Globus pallidus (tissue), 1 donor: ENCODE measurements at regions not wholly inside any gene's neighbourhood (a gene's known extent, or its start where the extent isn't known, plus 50 kb on each side); places are given as distances from the start of the nearest gene placed in this dataset.

Experiments used
- DNase-seq: peaks from one replicate; pipeline ENCODE4 v3.0.0-alpha.2; 2015; ENCODE audit warnings: low spot score

DNA sequence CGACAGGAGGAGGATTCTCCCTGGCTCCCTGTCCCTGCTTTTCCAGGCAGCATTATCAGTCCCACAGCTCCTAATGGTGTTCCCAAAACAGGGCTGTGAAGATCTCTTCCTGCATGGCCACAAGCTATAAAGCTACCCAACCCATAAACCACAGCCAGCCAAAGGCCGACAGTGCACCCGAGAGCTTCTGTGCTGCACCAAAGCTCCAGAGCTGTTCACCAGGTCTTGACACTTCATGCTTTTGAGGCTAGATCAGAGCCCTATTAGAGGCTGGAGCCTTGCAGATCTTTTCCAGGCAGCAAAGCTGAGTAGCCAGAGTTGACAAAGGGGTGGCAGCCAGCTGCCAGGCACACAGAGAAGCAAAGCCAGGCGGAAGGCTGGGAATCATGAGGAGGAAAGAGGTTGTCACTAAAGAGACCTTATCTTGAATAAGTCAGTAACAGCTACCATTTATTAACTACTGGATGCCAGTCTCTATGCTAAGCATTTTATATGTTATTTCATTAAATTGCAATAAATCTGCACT, 180.4 kb downstream of the KATNAL1 start:
- DNase-seq = no peak

DNA sequence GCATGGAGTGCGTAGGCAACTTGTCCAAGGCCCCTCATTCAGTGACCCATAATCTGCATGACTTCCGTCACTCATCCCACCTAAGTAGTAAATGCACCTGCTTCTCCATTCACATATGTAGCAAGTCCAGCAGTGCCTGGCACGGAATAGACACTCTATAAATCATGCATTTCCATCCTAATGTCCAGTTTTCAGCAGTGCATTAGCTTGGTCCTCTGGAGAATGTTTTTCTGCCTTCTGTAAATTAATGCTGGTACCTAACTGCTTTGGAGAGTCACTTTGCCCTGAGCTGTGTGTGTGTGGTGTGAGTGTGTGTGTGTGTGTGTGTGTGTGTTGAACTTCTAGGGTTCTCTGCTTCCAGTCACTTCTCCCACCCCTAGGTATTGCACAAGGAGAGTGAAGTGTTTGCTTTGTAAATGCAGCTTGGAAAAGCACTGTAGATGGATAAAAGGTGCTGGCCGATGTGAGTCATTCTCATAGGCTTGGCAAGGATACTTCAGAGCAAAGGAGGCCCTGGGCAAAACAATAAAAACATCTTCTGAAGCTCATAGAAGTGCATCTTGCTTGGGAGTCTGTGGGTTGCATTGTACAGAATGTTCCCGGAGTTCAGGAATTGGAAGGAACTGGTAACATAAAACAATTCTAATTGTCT, 181.8 kb downstream of the KATNAL1 start:
- DNase-seq = no peak

DNA sequence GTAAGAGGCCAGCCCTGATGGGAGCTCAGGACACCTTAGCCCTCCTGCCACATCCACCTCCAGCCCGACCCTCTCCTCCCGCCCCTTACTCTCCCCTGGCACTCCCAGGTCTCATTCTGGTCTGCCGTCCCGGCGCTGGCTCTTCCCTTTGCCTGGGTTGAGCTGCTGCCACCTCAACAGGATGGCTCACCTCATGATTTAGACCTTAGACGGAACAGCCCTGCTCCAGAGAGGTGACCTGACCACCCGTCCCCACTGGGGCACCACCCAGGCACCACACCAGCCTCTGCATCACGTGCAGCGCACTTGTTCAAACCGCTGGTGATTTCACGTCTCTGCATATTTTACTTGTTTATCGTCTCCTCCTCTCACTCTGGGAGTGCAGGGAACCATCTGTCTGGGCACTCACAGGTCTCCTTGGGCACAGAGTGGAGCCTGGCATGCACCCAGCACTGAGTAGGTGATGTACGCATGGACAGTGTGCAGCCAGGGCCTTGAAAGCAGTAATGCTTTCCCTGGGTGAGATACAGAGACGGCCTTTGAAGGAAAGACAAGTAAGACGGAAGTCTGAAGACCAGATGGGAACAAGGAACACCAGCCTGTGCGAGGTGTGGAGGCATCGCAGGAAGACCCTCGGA, 183.1 kb downstream of the KATNAL1 start:
- DNase-seq = no peak

DNA sequence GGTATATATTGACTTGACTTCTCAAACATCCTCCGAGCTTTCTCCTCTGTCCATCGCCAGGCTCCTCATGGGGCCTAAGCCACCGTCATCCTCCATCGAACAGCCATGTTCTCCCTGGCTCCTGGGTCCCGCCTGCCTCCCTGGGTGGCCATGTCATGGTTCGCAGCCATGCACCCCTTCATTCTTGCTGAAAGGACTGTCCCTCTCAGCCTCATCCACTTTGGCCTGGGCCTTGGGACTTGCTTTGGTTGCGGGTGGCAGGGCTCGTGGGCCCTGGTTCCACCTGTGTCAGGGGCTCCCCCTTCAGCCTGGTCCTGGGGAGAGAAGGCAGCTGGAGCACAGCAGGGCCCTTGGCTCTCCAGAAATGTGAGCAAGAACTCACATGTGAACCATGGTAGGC, 183.8 kb downstream of the KATNAL1 start:
- DNase-seq = no peak

DNA sequence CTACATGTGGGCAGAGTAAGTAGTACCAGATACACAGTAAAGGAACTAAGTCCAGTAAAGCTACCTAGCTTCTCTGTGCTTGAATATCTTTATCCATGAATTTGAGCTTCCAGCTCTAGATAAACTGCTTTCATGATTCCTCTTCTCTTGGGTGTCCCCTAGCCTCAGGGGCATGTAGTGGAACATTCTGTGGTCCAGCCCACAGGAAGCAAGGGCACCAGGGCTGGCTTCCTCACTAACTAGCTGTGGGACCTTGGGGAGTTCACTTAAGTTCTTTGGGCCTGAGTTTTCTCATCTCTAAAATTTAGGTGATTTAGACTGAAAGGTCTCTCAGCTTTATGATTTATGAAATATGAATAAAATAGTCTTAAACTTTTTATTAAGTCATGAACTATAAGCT, 185.7 kb downstream of the KATNAL1 start:
- no peak for DNase-seq

DNA sequence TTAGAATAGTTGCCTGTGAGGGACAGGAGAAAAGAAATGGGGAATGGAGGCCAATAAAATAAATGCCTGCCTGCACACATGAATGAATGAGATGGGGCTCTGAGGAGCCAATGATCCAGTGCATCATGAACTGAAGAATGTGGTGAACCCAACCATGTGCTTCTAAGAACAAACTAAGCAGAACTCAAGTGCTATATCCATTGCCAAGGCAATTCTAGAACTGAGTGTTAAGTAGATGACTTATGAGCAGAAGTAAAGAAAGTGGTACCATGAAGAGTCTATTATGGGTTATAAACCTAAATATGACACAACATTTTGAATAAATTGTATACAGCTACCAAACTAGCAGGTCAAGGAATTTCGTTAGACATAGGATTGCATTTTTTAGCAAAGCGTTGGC, 186.1 kb downstream of the KATNAL1 start:
- DNase-seq = no peak

DNA sequence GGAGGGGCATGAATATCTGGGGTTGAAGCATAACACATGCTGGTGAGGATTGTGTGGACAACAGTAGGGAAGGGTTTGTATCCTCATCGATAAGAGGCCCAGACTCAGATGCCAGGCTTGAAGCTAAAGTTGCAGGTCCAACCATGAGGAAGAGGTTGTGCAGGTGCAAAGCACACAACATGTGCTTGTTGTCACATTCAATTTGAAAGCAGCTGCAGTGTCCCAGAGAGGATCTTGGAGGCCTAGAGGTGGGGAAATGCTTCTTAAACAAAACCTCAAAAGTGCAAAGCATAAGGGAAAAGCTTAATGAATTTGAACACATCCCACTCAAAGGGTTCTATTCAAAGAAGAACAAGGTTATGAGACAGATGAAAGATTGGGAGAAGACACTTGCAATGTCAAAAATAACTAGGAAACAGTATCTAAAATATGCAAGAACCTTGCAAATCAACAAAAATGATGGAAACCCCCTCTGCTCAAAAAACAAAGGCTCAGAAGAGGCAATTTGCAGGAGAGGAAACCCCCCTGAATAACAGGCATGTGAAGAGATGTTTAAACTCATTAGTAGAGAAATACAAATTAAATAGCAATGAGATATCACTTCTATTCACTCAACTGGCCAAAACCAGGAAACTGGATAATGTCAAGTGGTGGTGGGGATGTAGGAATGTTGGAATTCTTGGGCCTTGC, 187.1 kb downstream of the KATNAL1 start:
- DNase-seq = no peak

DNA sequence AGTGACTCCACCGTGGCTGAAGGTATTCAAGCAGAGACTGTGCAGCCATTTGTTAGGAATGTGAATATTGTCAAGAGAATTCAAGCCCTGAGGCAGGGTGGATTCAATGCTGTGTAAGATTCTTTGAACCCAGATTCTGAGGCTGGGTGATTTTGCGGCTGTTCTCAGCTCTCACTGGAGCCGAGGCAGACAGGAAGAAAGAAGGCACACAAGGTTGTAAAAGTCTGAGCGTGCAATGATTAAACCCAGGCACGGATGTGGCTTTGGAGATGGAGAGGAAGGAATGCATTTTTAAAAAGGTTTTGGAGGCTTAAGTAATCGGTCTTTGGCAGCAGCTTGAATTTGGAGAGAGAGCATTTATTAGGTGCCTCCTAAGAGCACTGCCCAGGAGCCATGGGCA, 187.9 kb downstream of the KATNAL1 start:
- DNase-seq = no peak

DNA sequence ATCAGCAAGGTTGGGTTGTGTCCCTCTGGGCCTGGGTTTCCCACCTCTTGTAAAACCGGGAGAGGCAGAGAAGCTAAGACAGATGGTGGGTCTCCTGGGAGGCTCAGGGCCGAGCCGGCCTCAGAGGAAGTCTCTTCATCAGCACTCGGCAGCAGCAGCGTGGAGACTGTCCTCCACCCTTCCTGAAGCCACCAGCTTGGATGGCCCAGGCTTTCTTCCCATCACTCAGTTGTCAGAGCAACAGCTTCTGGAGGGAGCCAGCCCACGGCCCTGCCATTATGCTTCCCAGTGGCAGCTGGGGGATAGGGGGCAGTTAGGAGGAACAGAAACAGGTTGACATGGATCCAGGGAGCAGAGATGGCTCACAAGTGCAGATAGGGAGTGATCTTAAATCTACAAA, 191.0 kb downstream of the KATNAL1 start:
- DNase-seq = no peak

DNA sequence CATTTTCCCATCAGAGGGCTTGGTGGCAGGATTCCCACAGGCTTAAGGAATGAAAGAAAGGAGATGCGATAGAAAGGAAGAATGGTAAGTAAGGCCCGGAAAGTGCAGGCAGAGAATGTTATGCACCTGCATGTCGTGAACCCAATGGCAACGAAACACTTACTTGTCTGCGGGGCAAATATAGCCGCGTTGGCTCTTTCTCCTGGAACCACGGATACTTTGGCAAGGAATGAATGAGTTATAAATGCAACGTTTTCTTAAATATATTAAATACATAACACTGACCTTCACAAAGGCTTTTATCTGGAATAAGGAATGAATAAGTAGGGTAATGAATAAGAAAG, 192.1 kb downstream of the KATNAL1 start:
- DNase-seq = no peak

DNA sequence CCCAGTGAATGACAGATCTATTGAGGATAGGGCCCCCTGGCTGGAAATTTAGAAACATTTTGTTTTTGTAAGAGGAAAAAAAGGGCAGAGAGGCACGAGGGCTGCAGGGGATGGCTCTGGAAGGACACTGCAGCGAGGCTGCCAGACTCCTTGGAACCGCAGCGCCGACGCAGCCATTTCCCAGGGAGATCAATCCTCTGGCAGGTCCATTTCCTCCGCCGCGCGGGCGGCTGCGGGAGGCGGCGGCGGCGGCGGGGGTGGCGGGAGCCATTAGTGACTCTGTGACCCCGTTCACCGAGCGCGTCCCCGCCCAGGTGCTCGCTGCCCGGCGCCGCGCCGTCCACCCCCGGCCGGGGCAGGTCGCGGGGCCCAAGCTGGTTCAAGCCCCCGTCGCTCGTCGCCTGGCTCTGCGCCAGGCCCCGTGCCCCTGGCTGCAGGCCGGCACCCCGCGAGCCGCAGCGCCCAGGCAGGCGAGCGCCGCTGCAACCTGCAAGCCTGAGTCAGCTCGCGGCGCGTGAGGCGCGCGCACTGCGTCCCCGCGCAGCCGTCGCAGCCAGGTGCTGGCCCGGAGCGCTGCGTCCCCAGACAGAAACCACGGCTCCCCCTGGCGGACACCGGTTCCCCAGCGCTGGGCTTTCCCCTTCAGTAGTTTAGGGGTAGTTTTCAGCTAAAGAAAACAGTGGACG, 192.6 kb downstream of the KATNAL1 start:
- DNase-seq = peak; percentile 72

DNA sequence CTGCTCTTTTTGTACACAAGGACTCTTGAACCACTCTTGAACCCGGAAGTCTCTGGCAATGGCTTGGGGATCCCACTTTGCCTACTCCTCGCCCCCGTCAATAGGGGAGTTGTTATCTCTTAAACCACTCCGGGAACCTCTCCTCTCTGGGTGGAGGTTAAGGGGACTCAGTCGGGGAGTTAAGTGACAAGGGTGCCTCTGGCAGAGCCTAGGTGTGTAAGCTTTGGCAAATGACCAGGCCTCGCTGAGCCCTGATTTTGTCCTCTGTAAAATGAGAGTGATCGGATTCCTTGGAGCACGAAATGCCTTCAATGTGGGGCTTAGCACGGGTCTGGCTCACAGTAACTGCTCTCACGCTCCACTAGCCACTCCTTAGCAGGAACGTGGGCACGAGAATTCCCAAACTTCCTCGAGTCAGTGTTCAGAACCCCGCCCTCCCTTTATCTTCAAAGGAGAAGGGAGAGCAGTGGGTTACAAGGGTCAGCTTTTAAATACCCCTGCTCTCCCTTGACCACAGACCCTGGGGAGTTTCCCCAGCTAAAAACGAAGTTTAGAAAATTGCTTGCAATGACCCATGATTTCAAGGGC, 193.3 kb downstream of the KATNAL1 start:
- no peak for DNase-seq

DNA sequence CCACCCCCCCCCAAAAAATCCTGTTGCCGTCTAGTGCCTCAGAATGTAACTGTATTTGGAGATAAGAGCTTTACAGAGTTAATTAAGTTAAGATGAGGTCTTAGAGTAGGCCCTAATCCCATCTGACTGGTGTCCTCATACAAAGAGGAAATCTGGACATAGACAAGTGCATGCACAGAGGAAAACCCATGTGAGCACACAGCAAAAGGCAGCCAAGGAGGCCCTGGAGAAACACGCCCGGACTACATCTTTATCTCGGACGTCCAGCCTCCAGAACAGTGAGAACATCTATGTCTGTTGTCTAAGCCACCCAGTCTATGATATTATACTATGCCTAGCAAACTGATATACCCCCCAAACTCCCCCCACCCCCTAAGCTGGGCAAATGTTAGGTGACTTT, 193.8 kb downstream of the KATNAL1 start:
- DNase-seq = peak; percentile 31

DNA sequence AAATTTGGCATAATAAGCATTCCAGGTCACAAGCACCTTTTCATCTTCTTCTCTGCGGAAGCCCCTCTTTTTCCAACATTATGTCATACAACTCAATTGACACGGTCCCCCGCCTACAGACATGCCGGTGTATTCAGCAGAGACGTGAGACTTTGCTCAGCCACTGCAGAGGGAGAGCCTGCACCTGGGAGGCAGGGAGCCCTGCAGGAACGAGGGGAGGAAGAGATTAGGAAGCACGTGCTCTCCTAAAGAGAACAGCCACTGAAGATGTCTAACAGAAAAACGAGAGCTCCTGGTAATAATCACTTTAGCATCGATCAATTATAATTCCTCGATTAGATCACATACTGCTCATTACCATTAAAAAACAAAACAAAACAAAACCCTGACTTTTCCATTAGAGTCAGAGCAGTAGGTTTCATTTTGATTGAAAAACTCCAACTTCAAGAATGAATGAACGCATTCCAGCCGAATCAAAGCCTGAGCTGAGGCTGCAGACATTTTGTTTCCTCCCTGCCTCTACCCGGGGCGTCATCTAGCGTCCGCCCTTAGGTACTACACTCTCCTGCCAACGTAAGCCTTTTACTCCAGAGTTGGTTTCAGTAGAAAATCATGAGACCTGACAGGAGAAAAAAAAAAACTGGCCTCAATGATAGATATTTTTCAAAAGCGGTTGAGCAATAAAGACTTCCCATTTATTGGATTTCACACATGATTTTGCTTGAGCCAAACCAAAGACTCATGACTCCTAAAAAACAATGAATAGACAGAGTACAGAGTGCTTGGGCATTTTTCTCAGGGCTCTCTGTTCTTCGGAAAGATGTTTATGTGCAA, 194.5 kb downstream of the KATNAL1 start:
- peak; percentile 85 for DNase-seq

DNA sequence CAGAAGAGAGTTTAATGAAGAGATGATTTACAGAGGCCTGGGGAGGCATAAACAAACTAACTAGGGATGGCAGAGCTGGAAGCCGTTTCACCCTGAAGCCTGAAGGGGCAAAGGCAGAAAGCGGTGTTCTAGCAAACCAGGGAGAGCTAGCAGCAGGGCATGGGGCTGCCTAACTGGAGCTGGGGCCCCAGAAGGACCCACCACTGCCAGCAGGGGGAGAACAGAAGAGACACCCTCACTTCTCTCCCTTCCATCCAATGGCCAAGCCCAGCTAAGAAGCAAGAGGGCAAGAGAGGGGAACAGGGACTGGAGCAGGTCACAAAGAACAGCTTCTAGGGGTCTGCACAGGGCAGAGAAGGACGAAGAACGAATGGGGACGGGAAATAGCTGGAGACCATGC, 195.5 kb downstream of the KATNAL1 start:
- no peak for DNase-seq

DNA sequence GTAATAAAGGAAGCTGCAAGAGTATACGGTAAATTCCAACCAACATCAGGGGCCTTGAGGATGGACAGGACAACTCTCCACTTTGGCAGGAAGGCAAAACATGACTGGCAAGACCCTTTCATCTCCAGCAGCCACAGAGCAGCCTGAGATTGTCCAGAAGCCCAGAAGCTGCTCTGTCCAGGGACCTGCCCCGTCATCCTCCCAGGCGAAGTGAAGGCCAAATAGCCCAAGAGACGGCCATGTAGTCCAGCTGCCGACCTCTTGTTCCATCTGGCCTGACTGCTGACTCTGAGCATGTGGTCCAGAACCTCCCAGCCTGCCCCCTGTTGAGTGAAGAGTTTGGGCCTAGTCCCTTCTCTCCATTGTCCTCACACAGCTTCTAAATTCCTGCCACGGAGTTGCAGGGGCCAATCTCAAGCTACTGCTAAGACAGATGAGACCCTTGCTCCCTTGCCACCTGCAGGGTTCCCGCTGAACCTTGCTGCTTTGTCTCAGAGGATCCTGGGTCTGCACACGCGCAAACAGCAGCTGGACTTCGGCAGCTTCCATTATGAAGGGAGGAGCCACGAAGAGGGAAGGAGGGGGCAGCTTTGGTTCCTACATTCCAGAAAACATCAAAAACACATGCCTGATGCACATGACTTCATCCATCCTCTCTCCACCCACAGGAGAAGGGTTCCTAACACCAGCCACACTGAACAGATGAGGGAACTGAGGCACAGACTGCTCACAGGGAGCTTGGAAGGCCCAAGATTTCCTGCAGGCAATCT, 196.9 kb downstream of the KATNAL1 start:
- DNase-seq = no peak

DNA sequence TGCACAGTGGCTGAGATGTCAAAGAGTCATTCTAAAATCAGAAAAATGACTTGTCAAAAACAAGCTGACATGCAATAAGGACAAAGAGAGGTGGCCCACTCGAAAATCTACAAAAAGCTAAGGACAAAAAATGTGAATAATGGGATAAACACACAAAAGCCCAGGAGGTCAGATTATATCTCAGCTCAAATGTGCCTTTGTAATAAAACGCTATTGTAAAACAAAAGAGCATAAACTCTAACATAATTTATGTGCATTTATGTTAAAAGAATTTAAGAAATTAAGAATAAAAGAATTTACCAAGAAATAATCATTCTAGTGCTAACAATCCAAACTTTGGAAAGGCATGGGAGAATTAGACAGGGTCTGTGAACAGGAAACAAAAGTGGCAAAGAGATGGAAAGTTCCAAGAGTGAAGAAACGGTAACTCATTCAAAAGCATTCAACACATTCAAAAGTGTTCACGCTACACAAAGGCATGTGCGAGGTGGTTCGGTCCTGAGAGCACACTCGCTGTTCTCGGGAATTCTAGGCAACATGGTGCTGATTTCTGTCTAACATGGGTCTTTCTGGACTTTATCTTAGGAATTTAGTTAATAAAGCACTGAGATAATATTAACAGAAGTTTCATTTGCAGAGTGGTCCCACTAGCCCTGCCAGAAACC, 197.7 kb downstream of the KATNAL1 start:
- no peak for DNase-seq

DNA sequence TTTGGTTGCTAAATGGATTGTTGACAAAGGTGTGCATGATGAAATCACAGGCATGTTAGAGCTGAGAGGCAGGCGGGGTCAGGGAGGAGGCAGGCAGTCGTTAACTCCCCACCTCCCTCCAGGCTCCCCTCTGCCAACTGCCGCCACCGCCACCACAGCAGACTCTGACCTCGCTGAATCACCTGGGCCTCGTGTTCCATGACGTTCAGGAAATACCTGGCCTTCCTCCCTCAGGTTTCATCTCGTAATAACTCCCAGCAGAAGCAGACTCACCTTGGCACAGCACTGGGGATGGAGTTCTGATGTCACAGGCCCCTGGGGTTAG, 198.5 kb downstream of the KATNAL1 start:
- DNase-seq = no peak

DNA sequence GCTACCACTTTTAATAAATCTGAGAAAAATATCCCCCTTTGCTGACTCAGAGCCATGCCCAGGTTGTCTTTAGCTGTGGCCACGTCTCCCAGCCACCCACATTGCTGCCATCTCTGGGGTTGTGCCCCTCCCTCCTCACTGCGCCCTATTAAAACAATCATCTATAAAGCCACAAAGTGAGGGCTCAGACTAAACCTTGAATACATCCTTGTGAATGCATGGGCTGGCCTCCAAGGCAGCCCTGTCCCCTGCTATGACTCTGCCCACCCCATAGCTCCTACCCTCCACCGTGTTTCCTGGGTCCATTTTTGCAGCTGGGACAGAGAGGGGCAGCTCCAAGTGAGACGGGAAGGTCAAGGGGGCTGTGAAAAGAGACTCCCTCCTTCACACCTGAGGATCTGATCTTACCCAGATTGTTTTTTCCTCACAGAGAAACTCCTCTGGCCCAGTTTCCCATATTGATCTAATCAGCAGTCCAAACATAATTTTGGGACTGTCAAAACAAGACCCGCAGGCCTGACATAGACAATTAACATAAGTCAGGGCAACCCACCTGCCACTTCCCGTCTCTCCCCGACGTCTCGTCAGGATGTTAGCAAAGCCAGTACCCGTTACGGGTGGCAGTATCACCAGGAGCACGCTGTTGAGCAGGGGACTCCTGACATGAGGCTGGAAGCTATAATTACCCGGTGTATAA, 199.0 kb downstream of the KATNAL1 start:
- no peak for DNase-seq
